ENCODE measurements at regions not wholly inside any gene's neighbourhood (a gene's known extent, or its start where the extent isn't known, plus 50 kb on each side); places are given as distances from the start of the nearest gene placed in this dataset.

- Histone ChIP-seq H3K27ac (ENCODE audit: low read depth, low read length) (no peak overlapping the region), H3K36me3 (ENCODE audit: insufficient read depth, low read length) (no peaks in the 10 kb centered on the region), H3K9ac (ENCODE audit: low read length) (no peak overlapping the region), H3K9me3 (ENCODE audit: insufficient read depth, low read depth, low read length) (peaks cover 6% of the 10 kb centered on the region), H3K4me2 (ENCODE audit: low read length) (no peak overlapping the region), H3K4me1 (ENCODE audit: insufficient read depth, low read length) (peaks cover 5% of the 10 kb centered on the region), H2AFZ (ENCODE audit: low read depth, low read length) (no peak overlapping the region), H3K79me2 (ENCODE audit: insufficient read depth, low read length) (no peaks in the 10 kb centered on the region), H4K20me1 (ENCODE audit: insufficient read depth, low read length) (no peaks in the 10 kb centered on the region), H3K27me3 (ENCODE audit: insufficient read depth, low read length) (no peaks in the 10 kb centered on the region), H3K4me3 (ENCODE audit: insufficient read depth, low read depth, low read length) (no peak overlapping the region)
- Mint-ChIP-seq H3K36me3 (ENCODE audit: low read depth, unreplicated experiment) (no peaks in the 10 kb centered on the region), H3K4me3 (ENCODE audit: unreplicated experiment) (no peak overlapping the region), H3K4me1 (ENCODE audit: low read depth, unreplicated experiment) (peaks cover 36% of the 10 kb centered on the region), H3K27me3 (ENCODE audit: low read depth, unreplicated experiment) (peaks cover 14% of the 10 kb centered on the region), H3K9me3 (ENCODE audit: unreplicated experiment) (peaks cover 17% of the 10 kb centered on the region), H3K27ac (ENCODE audit: unreplicated experiment) (no peak overlapping the region)
- DNase-seq (ENCODE audit: low read depth) (no peak), FAIRE-seq (no peak)
- TF ChIP-seq CTCF (IDR thresholded peaks at IDR 0.05; ENCODE audit: insufficient read depth, low read depth, low read length) (no peak), EZH2 (IDR thresholded peaks at IDR 0.05; ENCODE audit: insufficient read depth, low read length) (no peak)
Measured at GRCh38 chr2:20929721-20930120, 106.8 kb upstream of the LDAH start.

- peaks cover 25% of the 10 kb centered on the region for H3K27me3 Mint-ChIP-seq (ENCODE audit: low read depth, unreplicated experiment)
- Histone ChIP-seq H3K4me2 (ENCODE audit: low read length) (no peak overlapping the region), H2AFZ (ENCODE audit: low read depth, low read length) (no peak overlapping the region), H3K9ac (ENCODE audit: low read length) (no peak overlapping the region), H3K36me3 (ENCODE audit: insufficient read depth, low read length) (no peaks in the 10 kb centered on the region), H3K27ac (ENCODE audit: low read depth, low read length) (no peak overlapping the region), H3K27me3 (ENCODE audit: insufficient read depth, low read length) (no peaks in the 10 kb centered on the region), H3K79me2 (ENCODE audit: insufficient read depth, low read length) (no peaks in the 10 kb centered on the region), H4K20me1 (ENCODE audit: insufficient read depth, low read length) (no peaks in the 10 kb centered on the region), H3K4me3 (ENCODE audit: insufficient read depth, low read depth, low read length) (no peak overlapping the region), H3K9me3 (ENCODE audit: insufficient read depth, low read depth, low read length) (peaks cover 6% of the 10 kb centered on the region), H3K4me1 (ENCODE audit: insufficient read depth, low read length) (peaks cover 5% of the 10 kb centered on the region)
- peaks cover 27% of the 10 kb centered on the region for H3K4me1 Mint-ChIP-seq (ENCODE audit: low read depth, unreplicated experiment)
- no peaks in the 10 kb centered on the region for H3K36me3 Mint-ChIP-seq (ENCODE audit: low read depth, unreplicated experiment)
- peaks cover 17% of the 10 kb centered on the region for H3K9me3 Mint-ChIP-seq (ENCODE audit: unreplicated experiment)
- DNase-seq (ENCODE audit: low read depth) (no peak), FAIRE-seq (no peak)
- no peak overlapping the region for H3K27ac Mint-ChIP-seq (ENCODE audit: unreplicated experiment)
- no peak overlapping the region for H3K4me3 Mint-ChIP-seq (ENCODE audit: unreplicated experiment)
- TF ChIP-seq CTCF (IDR thresholded peaks at IDR 0.05; ENCODE audit: insufficient read depth, low read depth, low read length): no peak
- no peak for TF ChIP-seq EZH2 (IDR thresholded peaks at IDR 0.05; ENCODE audit: insufficient read depth, low read length)
Measured at GRCh38 chr2:20928617-20929016, 105.7 kb upstream of the LDAH start.

GRCh38 chr2:20925265-20925889 is 102.5 kb upstream of the LDAH start:
- DNase-seq (ENCODE audit: low read depth) (no peak), FAIRE-seq (no peak)
- peaks cover 37% of the 10 kb centered on the region for H3K27me3 Mint-ChIP-seq (ENCODE audit: low read depth, unreplicated experiment)

More at GRCh38 chr2:20925265-20925889, 102.5 kb upstream of the LDAH start:
- peaks cover 6% of the 10 kb centered on the region for H3K9me3 ChIP-seq (ENCODE audit: insufficient read depth, low read depth, low read length)
- H3K27me3 ChIP-seq (ENCODE audit: insufficient read depth, low read length): no peaks in the 10 kb centered on the region
- no peaks in the 10 kb centered on the region for H3K4me1 ChIP-seq (ENCODE audit: insufficient read depth, low read length)
- no peaks in the 10 kb centered on the region for H3K79me2 ChIP-seq (ENCODE audit: insufficient read depth, low read length)
- Mint-ChIP-seq H3K9me3 (ENCODE audit: unreplicated experiment) (peaks cover 15% of the 10 kb centered on the region), H3K36me3 (ENCODE audit: low read depth, unreplicated experiment) (no peaks in the 10 kb centered on the region), H3K4me1 (ENCODE audit: low read depth, unreplicated experiment) (peaks cover under 1% of the 10 kb centered on the region), H3K4me3 (ENCODE audit: unreplicated experiment) (no peak overlapping the region), H3K27ac (ENCODE audit: unreplicated experiment) (no peak overlapping the region)
- TF ChIP-seq CTCF (IDR thresholded peaks at IDR 0.05; ENCODE audit: insufficient read depth, low read depth, low read length): no peak
- TF ChIP-seq EZH2 (IDR thresholded peaks at IDR 0.05; ENCODE audit: insufficient read depth, low read length): no peak
- no peak overlapping the region for H2AFZ ChIP-seq (ENCODE audit: low read depth, low read length)
- no peaks in the 10 kb centered on the region for H4K20me1 ChIP-seq (ENCODE audit: insufficient read depth, low read length)
- H3K27ac ChIP-seq (ENCODE audit: low read depth, low read length): no peak overlapping the region
- no peak overlapping the region for H3K9ac ChIP-seq (ENCODE audit: low read length)
- H3K4me3 ChIP-seq (ENCODE audit: insufficient read depth, low read depth, low read length): no peak overlapping the region
- no peaks in the 10 kb centered on the region for H3K36me3 ChIP-seq (ENCODE audit: insufficient read depth, low read length)
- no peak overlapping the region for H3K4me2 ChIP-seq (ENCODE audit: low read length)

All from astrocyte (in vitro differentiated cells and primary cell).